H9 (cell line): ENCODE measurements at regions not wholly inside any gene's neighbourhood (a gene's known extent, or its start where the extent isn't known, plus 50 kb on each side); places are given as distances from the start of the nearest gene placed in this dataset.

Experiments used
- DNase-seq: peaks from one replicate; pipeline ENCODE4 v3.0.0-alpha.2; 2017
- H2AFZ ChIP-seq: one replicate; pipeline ENCODE4 v1.6.1; 2013; ENCODE audit warnings: mild to moderate bottlenecking, low read length, control low read depth, moderate library complexity
- H2AK5ac ChIP-seq: 2 replicates; pipeline ENCODE4 v1.6.1; 2013; ENCODE audit warnings: low read length, control low read depth, mixed read lengths; ENCODE audit not compliant: insufficient read length
- H2BK120ac ChIP-seq: one replicate; pipeline ENCODE4 v1.6.1; 2013; ENCODE audit warnings: low read depth, mild to moderate bottlenecking, low read length, control low read depth, inconsistent platforms; ENCODE audit not compliant: poor library complexity, severe bottlenecking
- H2BK12ac ChIP-seq: 2 replicates; pipeline ENCODE4 v1.6.1; 2013; ENCODE audit warnings: low read length, control low read depth, mixed read lengths, low read depth; ENCODE audit not compliant: insufficient read length
- H2BK15ac ChIP-seq: 2 replicates; pipeline ENCODE4 v1.6.1; 2013; ENCODE audit warnings: low read depth, low read length, control low read depth
- H2BK20ac ChIP-seq: one replicate; pipeline ENCODE4 v1.6.1; 2013; ENCODE audit warnings: low read depth, mild to moderate bottlenecking, low read length, control low read depth, inconsistent platforms; ENCODE audit not compliant: poor library complexity, severe bottlenecking
- H2BK5ac ChIP-seq: 2 replicates; pipeline ENCODE4 v1.6.1; 2013; ENCODE audit warnings: low read length, control low read depth, mixed read lengths; ENCODE audit not compliant: insufficient read length
- H3K14ac ChIP-seq: 2 replicates; pipeline ENCODE4 v1.6.1; 2013; ENCODE audit warnings: low read length, control low read depth; ENCODE audit not compliant: insufficient read depth
- H3K18ac ChIP-seq: 2 replicates; pipeline ENCODE4 v1.6.1; 2013; ENCODE audit warnings: low read depth, mild to moderate bottlenecking, mixed read lengths, low read length, control low read depth; ENCODE audit not compliant: insufficient read length
- H3K23ac ChIP-seq: 2 replicates; pipeline ENCODE4 v1.6.1; 2013; ENCODE audit warnings: low read length, control low read depth, mixed read lengths, low read depth; ENCODE audit not compliant: insufficient read length
- H3K23me2 ChIP-seq: 2 replicates; pipeline ENCODE4 v1.6.1; 2013; ENCODE audit warnings: low read depth, mild to moderate bottlenecking, mixed read lengths, low read length, control low read depth; ENCODE audit not compliant: insufficient read length, poor library complexity, severe bottlenecking
- H3K27ac ChIP-seq: 2 replicates; pipeline ENCODE4 v1.5.1; 2013; ENCODE audit warnings: low read length, control low read depth, mixed read lengths, low read depth; ENCODE audit not compliant: insufficient read length
- H3K27me3 ChIP-seq: 2 replicates; pipeline ENCODE4 v1.6.1; 2013; ENCODE audit warnings: low read length, control low read depth, inconsistent platforms; ENCODE audit not compliant: insufficient read depth
- H3K4ac ChIP-seq: 2 replicates; pipeline ENCODE4 v1.6.1; 2013; ENCODE audit warnings: low read depth, mild to moderate bottlenecking, control low read depth, inconsistent platforms, low read length, moderate library complexity
- H3K4me1 ChIP-seq: 2 replicates; pipeline ENCODE4 v1.6.1; 2013; ENCODE audit warnings: low read length, control low read depth, inconsistent platforms; ENCODE audit not compliant: insufficient read depth
- H3K4me2 ChIP-seq: 2 replicates; pipeline ENCODE4 v1.6.1; 2013; ENCODE audit warnings: low read length, control low read depth, mixed read lengths; ENCODE audit not compliant: insufficient read length, insufficient read depth
- H3K56ac ChIP-seq: 2 replicates; pipeline ENCODE4 v1.6.1; 2013; ENCODE audit warnings: low read depth, mild to moderate bottlenecking, mixed read lengths, low read length, control low read depth; ENCODE audit not compliant: insufficient read length
- H3K79me1 ChIP-seq: 2 replicates; pipeline ENCODE4 v1.6.1; 2013; ENCODE audit warnings: low read depth, mild to moderate bottlenecking, moderate library complexity, low read length, control low read depth, inconsistent platforms; ENCODE audit not compliant: insufficient read depth, poor library complexity, severe bottlenecking
- H3K79me2 ChIP-seq: 2 replicates; pipeline ENCODE4 v1.6.1; 2013; ENCODE audit warnings: low read length, control low read depth, inconsistent platforms; ENCODE audit not compliant: insufficient read depth
- H3K9ac ChIP-seq: 2 replicates; pipeline ENCODE4 v1.6.1; 2013; ENCODE audit warnings: low read length, control low read depth, mixed read lengths; ENCODE audit not compliant: insufficient read length; ENCODE audit errors: extremely low read depth
- H3K9me3 ChIP-seq: one replicate; pipeline ENCODE4 v1.6.1; 2013; ENCODE audit warnings: low read depth, low read length, inconsistent platforms; ENCODE audit not compliant: control insufficient read depth
- H3T11ph ChIP-seq: one replicate; pipeline ENCODE4 v1.6.1; 2013; ENCODE audit warnings: mild to moderate bottlenecking, low read length, control low read depth, inconsistent platforms
- H4K20me1 ChIP-seq: one replicate; pipeline ENCODE4 v1.6.1; 2013; ENCODE audit not compliant: control insufficient read depth, insufficient read length, insufficient read depth
- H4K5ac ChIP-seq: 2 replicates; pipeline ENCODE4 v1.6.1; 2013; ENCODE audit warnings: low read depth, mild to moderate bottlenecking, mixed read lengths, low read length, control low read depth; ENCODE audit not compliant: insufficient read length
- H4K8ac ChIP-seq: replicated peaks from 2 replicates; pipeline ENCODE4 v1.6.1; 2013; ENCODE audit warnings: low read length, control low read depth, mixed read lengths, low read depth; ENCODE audit not compliant: insufficient read length
- H4K91ac ChIP-seq: 2 replicates; pipeline ENCODE4 v1.6.1; 2013; ENCODE audit warnings: low read depth, mild to moderate bottlenecking, moderate library complexity, mixed read lengths, low read length, control low read depth; ENCODE audit not compliant: insufficient read length
- H3K27ac Mint-ChIP-seq, 3 experiments: 2 replicates in 2 of 3; 3 replicates in 1 of 3; pipeline ENCODE4 v1.8.0; 2020 to 2021; ENCODE audit warnings: mixed read lengths in 3 of 3, mild to moderate bottlenecking in 1 of 3, moderate library complexity in 1 of 3
- H3K27me3 Mint-ChIP-seq: 2 replicates; pipeline ENCODE4 v1.8.0; 2021; ENCODE audit warnings: low read depth, mild to moderate bottlenecking, moderate library complexity, mixed read lengths
- H3K36me3 Mint-ChIP-seq, 3 experiments: 2 replicates in 2 of 3; 3 replicates in 1 of 3; pipeline ENCODE4 v1.8.0; 2020 to 2021; ENCODE audit warnings: low read depth in 3 of 3, mixed read lengths in 3 of 3; ENCODE audit not compliant: insufficient read depth in 1 of 3
- H3K4me1 Mint-ChIP-seq, 2 experiments: 2 replicates each; pipeline ENCODE4 v1.8.0; 2020; ENCODE audit warnings: mixed read lengths in 2 of 2
- H3K4me3 Mint-ChIP-seq, 2 experiments: 2 replicates in 1 of 2; 3 replicates in 1 of 2; pipeline ENCODE4 v1.8.0; 2020 to 2021; ENCODE audit warnings: mild to moderate bottlenecking in 2 of 2, mixed read lengths in 2 of 2, moderate library complexity in 1 of 2
- H3K9me3 Mint-ChIP-seq, 2 experiments: 2 replicates in 1 of 2; 3 replicates in 1 of 2; pipeline ENCODE4 v1.8.0; 2020; ENCODE audit warnings: mild to moderate bottlenecking in 2 of 2, mixed read lengths in 2 of 2, moderate library complexity in 1 of 2
- CTCF ChIP-seq: fragments of 200-600 bp; sonication (generic); conservative IDR thresholded peaks from 3 replicates; pipeline ENCODE4 v1.8.0; 2021; ENCODE audit warnings: antibody characterized with exemption, mild to moderate bottlenecking
- WGBS: extraction: QIAGEN DNeasy Blood & Tissue Kit; methylation state at CpG from one replicate; pipeline ENCODE4 v1.1.7; 2013; ENCODE audit warnings: missing lambda C conversion rate, low lambda C conversion rate, mixed read lengths; ENCODE audit not compliant: insufficient read length; ENCODE audit errors: extremely low coverage; 5-methylcytosine and 5-hydroxymethylcytosine counted together

- no peak overlapping the region for H3K27ac ChIP-seq
- no peak overlapping the region for H2BK120ac ChIP-seq
- H2BK5ac ChIP-seq = no peak overlapping the region
- H3K18ac ChIP-seq = no peak overlapping the region
- no peak overlapping the region for H3K14ac ChIP-seq
- no peaks in the 10 kb centered on the region for H3K79me2 ChIP-seq
- H3K9me3 ChIP-seq = no peaks in the 10 kb centered on the region
- H2AK5ac ChIP-seq = no peak overlapping the region
- H3K27me3 ChIP-seq = no peaks in the 10 kb centered on the region
- H3K27me3 Mint-ChIP-seq = peaks cover 17% of the 10 kb centered on the region
- H3T11ph ChIP-seq = no peak overlapping the region
- DNase-seq = no peak
- no peaks in the 10 kb centered on the region for H3K9me3 Mint-ChIP-seq
- H2AFZ ChIP-seq = no peak overlapping the region
- no peak overlapping the region; a peak in 1 of 7 replicates for H3K27ac Mint-ChIP-seq
- no peak for TF ChIP-seq CTCF
- H3K56ac ChIP-seq = no peak overlapping the region
- H4K20me1 ChIP-seq = no peaks in the 10 kb centered on the region
- no peak overlapping the region for H3K23ac ChIP-seq
- H2BK12ac ChIP-seq = no peak overlapping the region
- no peak overlapping the region for H3K9ac ChIP-seq
- H3K4me2 ChIP-seq = no peak overlapping the region
- no peak overlapping the region for H3K4me3 Mint-ChIP-seq
- H3K36me3 Mint-ChIP-seq = no peaks in the 10 kb centered on the region
- H2BK20ac ChIP-seq = no peak overlapping the region
- H4K91ac ChIP-seq = no peak overlapping the region
- WGBS = no CpG with 5 or more reads among the region's 4 CpGs
- H3K4ac ChIP-seq = no peak overlapping the region
- H2BK15ac ChIP-seq = no peak overlapping the region
- H3K79me1 ChIP-seq = no peaks in the 10 kb centered on the region
- no peak overlapping the region for H4K5ac ChIP-seq
- H4K8ac ChIP-seq = no peak overlapping the region
- H3K23me2 ChIP-seq = no peaks in the 10 kb centered on the region
- H3K4me1 ChIP-seq = no peaks in the 10 kb centered on the region
- H3K4me1 Mint-ChIP-seq = 0 out of 4 replicates have a peak, but pooled peaks cover 0 to 2% of the 10 kb centered on the region in 2 experiments
Measured at GRCh38 chr10:78616125-78616695, 452.6 kb upstream of the ZMIZ1 start.
